Adrenal gland (tissue), 9 donors: ENCODE measurements at regions not wholly inside any gene's neighbourhood (a gene's known extent, or its start where the extent isn't known, plus 50 kb on each side); places are given as distances from the start of the nearest gene placed in this dataset.

ENCODE experiments used
- DNase-seq, 7 donors: peaks; one replicate each; pipeline ENCODE4 v3.0.0-alpha.2; 2019 to 2020
- H3K27ac ChIP-seq, 5 donors: fragments of 200-600 bp; sonication (generic) in 4 of 5; 1 replicate in 3 of 5; 2 replicates in 2 of 5; pipeline versions ENCODE4 v1.5.1 to v1.8.0; 2016 to 2020; ENCODE audit warnings: mild to moderate bottlenecking in 1 of 5
- H3K27me3 ChIP-seq: fragments of 200-600 bp; 2 replicates; pipeline ENCODE4 v1.8.0; 2021
- H3K36me3 ChIP-seq, 2 donors: fragments of 200-600 bp; replicated peaks in 1 of 2; 1 replicate in 1 of 2; 2 replicates in 1 of 2; pipeline versions ENCODE4 v1.5.1 to v1.8.0; 2018 to 2022
- H3K4me1 ChIP-seq, 2 donors: fragments of 200-600 bp; replicated peaks in 1 of 2; 1 replicate in 1 of 2; 2 replicates in 1 of 2; pipeline versions ENCODE4 v1.5.1 to v1.8.0; 2018 to 2021
- H3K4me3 ChIP-seq, 4 donors: fragments of 200-600 bp; sonication (generic) in 3 of 4; one replicate each; pipeline ENCODE4 v1.5.1; 2016 to 2018
- H3K9me3 ChIP-seq, 3 donors: fragments of 200-600 bp; sonication (generic) in 1 of 3; replicated peaks in 1 of 3; 1 replicate in 2 of 3; 2 replicates in 1 of 3; pipeline versions ENCODE4 v1.5.1 to v1.8.0; 2016 to 2021
- POLR2A ChIP-seq, 2 donors: fragments of 450-650 bp; IDR thresholded peaks; one replicate each; pipeline ENCODE4 v1.6.1; 2017; ENCODE audit warnings: antibody characterized with exemption in 2 of 2, mild to moderate bottlenecking in 2 of 2, moderate library complexity in 1 of 2
- WGBS, 4 donors: extraction: QIAGEN DNeasy Blood & Tissue Kit in 2 of 4; methylation state at CpG; one replicate each; pipeline versions ENCODE4 v1.1.5 to v1.1.7; 2013 to 2017; 5-methylcytosine and 5-hydroxymethylcytosine counted together
- intact Hi-C, 2 donors: fragments of 100-400 bp; cut with DNase I; formaldehyde crosslinking; loops; one replicate each; pipeline versions ENCODE4 v1.14.1 to v1.15.0; 2022 to 2023
- TF ChIP-seq, protein P1 (sequence below), 6 experiments: fragments of 450-650 bp in 4 of 6; fragments of 200-600 bp in 2 of 6; sonication (generic) in 1 of 6; IDR thresholded peaks; 1 replicate in 5 of 6; 2 replicates in 1 of 6; pipeline versions ENCODE4 v1.5.1 to v1.8.0; 2016 to 2021; ENCODE audit warnings: antibody characterized with exemption in 6 of 6, mild to moderate bottlenecking in 2 of 6, moderate library complexity in 1 of 6
- donor health status: healthy with polysubstance abuse.
- donor health status: Bipolar disorder and iron deficiency.
- donor health status: DM: yes; HTN: yes; CAD: no.
- donor health status: DM: no; HTN: no; CAD: no.
- donor health status: DM: no; HTN: no; CAD: no.

DNA sequence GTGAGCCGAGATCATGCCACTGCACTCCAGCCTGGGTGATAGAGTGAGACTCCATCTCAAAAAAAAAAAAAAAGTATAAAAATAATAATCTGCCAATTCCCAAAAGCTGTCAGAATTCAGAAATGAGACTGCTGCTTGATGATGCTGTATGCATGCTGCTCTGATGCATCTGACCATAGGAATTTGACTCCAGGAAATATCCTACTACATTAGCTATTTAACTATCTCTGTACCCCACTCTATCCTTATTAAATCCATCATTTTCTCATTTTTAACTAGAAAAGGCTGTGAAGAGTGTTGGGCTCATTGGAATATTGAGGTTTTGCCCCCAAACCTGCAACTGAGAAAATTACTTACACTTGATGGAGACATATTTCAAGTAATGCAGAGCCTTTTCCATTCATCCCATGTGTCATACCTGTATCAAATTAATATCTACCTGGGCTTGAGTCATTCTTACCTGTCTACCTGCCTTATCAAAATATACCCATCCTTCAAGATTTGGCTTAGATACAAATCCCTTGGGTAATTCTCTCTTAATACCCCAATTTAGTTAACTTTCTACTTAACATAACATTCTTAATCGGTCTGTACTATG is 135.2 kb upstream of the PREP start:
- 75 to 84% (median 79%) methylated on average over 2 of the region's 2 CpGs for WGBS, 4 donors
- Histone ChIP-seq H3K4me1 (no peaks in the 10 kb centered on the region), H3K4me3 (no peak overlapping the region), H3K27me3 (no peaks in the 10 kb centered on the region), H3K27ac (no peak overlapping the region), H3K9me3 (no peaks in the 10 kb centered on the region), H3K36me3 (no peaks in the 10 kb centered on the region)
- DNase-seq, result no peak
- no peak for TF ChIP-seq POLR2A (IDR thresholded peaks at IDR 0.05)
- TF ChIP-seq, protein P1, sequence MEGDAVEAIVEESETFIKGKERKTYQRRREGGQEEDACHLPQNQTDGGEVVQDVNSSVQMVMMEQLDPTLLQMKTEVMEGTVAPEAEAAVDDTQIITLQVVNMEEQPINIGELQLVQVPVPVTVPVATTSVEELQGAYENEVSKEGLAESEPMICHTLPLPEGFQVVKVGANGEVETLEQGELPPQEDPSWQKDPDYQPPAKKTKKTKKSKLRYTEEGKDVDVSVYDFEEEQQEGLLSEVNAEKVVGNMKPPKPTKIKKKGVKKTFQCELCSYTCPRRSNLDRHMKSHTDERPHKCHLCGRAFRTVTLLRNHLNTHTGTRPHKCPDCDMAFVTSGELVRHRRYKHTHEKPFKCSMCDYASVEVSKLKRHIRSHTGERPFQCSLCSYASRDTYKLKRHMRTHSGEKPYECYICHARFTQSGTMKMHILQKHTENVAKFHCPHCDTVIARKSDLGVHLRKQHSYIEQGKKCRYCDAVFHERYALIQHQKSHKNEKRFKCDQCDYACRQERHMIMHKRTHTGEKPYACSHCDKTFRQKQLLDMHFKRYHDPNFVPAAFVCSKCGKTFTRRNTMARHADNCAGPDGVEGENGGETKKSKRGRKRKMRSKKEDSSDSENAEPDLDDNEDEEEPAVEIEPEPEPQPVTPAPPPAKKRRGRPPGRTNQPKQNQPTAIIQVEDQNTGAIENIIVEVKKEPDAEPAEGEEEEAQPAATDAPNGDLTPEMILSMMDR (IDR thresholded peaks at IDR 0.05), result no peak
- intact Hi-C loops, result no loop called here

DNA sequence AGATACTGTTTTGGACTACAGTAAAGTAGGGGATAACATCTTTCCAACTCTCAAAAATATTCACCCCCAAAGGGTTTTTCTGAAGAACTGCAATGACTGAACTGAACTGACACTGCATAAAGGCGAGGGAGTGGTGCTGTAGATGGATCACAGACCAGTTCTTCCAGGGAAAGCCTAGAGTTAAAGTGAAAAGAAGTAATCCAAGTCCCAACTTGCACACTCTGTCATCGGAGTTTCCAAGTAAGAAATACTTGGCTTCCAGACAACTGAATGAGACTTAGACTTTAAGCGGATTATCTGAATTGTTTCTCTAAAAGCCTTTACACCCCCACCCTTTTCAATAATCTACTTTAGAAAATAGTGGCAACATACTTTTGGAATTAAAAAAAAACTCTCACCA is 134.1 kb upstream of the PREP start:
- no peaks in the 10 kb centered on the region for H3K27me3 ChIP-seq
- no peaks in the 10 kb centered on the region for H3K4me1 ChIP-seq
- DNase-seq, result no peak
- intact Hi-C loops, result no loop called here
- TF ChIP-seq, protein P1 (IDR thresholded peaks at IDR 0.05), result no peak
- no peak for TF ChIP-seq POLR2A (IDR thresholded peaks at IDR 0.05)
- H3K27ac ChIP-seq, result no peak overlapping the region
- H3K4me3 ChIP-seq, result no peak overlapping the region
- H3K36me3 ChIP-seq, result no peaks in the 10 kb centered on the region
- WGBS, 4 donors, result 64 to 86% (median 77%) methylated on average over 3 of the region's 3 CpGs
- no peaks in the 10 kb centered on the region for H3K9me3 ChIP-seq

DNA sequence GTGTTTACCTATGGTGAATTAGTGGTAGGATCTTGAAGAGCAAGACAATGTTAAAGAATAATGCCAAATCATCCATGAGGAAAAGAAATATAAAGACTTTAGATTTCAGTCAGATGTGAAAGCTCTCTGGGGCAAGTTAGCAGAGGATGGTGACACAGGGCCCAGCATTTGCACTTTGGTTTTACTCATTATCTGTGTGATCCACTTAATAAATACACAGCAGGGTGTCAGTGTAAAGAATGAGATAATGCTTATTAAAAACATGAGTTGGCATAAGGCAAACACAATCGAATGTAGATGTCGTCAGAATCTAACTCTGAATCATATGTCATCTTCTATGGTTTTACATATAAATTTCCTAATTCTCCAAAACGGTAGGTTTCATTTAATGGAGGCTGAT is 130.4 kb upstream of the PREP start:
- WGBS, 4 donors, result 75 to 83% (median 80%) methylated on average over 3 of the region's 3 CpGs
- Histone ChIP-seq H3K27ac (no peak overlapping the region), H3K36me3 (no peaks in the 10 kb centered on the region), H3K9me3 (no peaks in the 10 kb centered on the region), H3K4me1 (no peaks in the 10 kb centered on the region), H3K27me3 (no peaks in the 10 kb centered on the region), H3K4me3 (no peak overlapping the region)
- TF ChIP-seq POLR2A (IDR thresholded peaks at IDR 0.05), result no peak
- DNase-seq, result no peak
- intact Hi-C loops, result no loop called here

DNA sequence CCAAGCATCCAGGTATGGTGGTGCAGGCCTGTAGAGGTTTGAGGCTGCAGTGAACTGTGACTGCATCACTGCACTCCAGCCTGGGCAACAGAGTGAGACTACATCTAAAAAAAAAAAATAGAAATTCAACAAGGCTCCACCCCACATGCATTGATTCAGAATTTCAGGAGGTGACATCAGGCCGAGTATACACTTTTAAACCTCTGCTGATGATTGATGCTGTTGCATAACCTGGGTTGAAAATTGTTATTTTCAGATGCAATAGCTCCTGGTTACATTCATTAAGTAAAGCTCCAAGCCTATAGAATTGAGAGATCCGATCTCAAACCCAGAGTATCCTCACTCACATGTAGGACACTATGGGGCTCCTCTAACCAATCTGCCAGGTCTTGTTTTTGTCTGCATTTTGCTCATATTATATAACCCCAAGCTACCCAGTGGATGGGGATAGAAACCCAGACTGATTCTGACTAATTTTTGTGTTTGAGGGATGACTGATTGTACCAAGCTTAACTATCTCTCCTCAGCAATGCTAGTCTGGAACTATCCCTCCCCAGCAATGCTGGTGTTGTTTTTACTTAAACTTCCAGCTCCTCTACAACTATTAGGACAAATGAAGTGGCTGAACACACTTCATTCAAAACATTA is 123.5 kb upstream of the PREP start:
- H3K4me3 ChIP-seq, result no peak overlapping the region
- intact Hi-C loops, result no loop called here
- WGBS, 4 donors, result 64 to 81% (median 72%) methylated on average over 2 of the region's 2 CpGs
- no peaks in the 10 kb centered on the region for H3K9me3 ChIP-seq
- H3K27ac ChIP-seq, result no peak overlapping the region
- DNase-seq, result no peak
- TF ChIP-seq POLR2A (IDR thresholded peaks at IDR 0.05), result no peak
- TF ChIP-seq, protein P1 (IDR thresholded peaks at IDR 0.05), result no peak
- no peaks in the 10 kb centered on the region for H3K27me3 ChIP-seq
- no peaks in the 10 kb centered on the region for H3K36me3 ChIP-seq
- no peaks in the 10 kb centered on the region for H3K4me1 ChIP-seq
